Neural cell (in vitro differentiated cells): ENCODE measurements at regions not wholly inside any gene's neighbourhood (a gene's known extent, or its start where the extent isn't known, plus 50 kb on each side); places are given as distances from the start of the nearest gene placed in this dataset.

Source experiments
- POLR2AphosphoS5 ChIP-seq: IDR thresholded peaks from 2 replicates; pipeline ENCODE4 v1.6.1; 2012
- TF ChIP-seq, protein P1 (sequence below): fragments of 450-650 bp; IDR thresholded peaks from 2 replicates; pipeline ENCODE4 v1.5.1; 2014; ENCODE audit warnings: antibody characterized with exemption, mild to moderate bottlenecking, moderate library complexity; ENCODE audit not compliant: poor library complexity, severe bottlenecking

DNA sequence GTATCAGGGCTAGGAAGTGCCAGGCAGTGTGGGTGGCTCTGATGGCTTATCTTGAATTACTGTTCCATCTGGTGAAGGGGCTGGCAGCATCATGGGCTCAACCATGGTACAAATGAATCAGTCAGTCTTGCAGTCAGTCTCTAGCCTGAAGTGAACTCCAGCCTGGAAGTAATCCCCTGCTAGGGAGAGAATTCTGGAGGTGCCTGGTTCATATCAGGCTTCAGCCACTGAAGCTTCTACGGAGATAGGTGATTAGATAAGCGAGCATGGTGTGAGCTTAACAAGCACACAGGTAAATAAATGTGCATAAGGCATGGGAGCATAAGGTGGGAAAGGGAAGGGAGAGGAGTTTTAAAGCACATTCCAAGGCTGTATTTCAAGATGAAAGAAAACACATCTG lies 541.7 kb downstream of the MBD2 start:
- TF ChIP-seq, protein P1, sequence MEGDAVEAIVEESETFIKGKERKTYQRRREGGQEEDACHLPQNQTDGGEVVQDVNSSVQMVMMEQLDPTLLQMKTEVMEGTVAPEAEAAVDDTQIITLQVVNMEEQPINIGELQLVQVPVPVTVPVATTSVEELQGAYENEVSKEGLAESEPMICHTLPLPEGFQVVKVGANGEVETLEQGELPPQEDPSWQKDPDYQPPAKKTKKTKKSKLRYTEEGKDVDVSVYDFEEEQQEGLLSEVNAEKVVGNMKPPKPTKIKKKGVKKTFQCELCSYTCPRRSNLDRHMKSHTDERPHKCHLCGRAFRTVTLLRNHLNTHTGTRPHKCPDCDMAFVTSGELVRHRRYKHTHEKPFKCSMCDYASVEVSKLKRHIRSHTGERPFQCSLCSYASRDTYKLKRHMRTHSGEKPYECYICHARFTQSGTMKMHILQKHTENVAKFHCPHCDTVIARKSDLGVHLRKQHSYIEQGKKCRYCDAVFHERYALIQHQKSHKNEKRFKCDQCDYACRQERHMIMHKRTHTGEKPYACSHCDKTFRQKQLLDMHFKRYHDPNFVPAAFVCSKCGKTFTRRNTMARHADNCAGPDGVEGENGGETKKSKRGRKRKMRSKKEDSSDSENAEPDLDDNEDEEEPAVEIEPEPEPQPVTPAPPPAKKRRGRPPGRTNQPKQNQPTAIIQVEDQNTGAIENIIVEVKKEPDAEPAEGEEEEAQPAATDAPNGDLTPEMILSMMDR = no peak
- TF ChIP-seq POLR2AphosphoS5 = no peak
